Psoas muscle (tissue), 7 donors: ENCODE measurements at regions not wholly inside any gene's neighbourhood (a gene's known extent, or its start where the extent isn't known, plus 50 kb on each side); places are given as distances from the start of the nearest gene placed in this dataset.

Experiments used
- ATAC-seq, 4 donors: fragments of 200-7000 bp; cut with Tn5 transposase; one replicate each; pipeline ENCODE4 v1.9.1; 2020; ENCODE audit warnings: moderate library complexity in 3 of 4, mild to moderate bottlenecking in 2 of 4
- DNase-seq, 2 donors: peaks; one replicate each; pipeline ENCODE4 v3.0.0-alpha.2; 2020
- H3K27ac ChIP-seq: fragments of 200-600 bp; one replicate; pipeline ENCODE4 v1.8.0; 2022
- H3K27me3 ChIP-seq, 3 donors: fragments of 200-600 bp in 1 of 3; one replicate each; pipeline versions ENCODE4 v1.6.1 to v1.8.0; 2013 to 2022; ENCODE audit warnings: low read length in 2 of 3, mild to moderate bottlenecking in 2 of 3, moderate library complexity in 1 of 3; ENCODE audit not compliant: insufficient read depth in 3 of 3
- H3K36me3 ChIP-seq, 2 donors: fragments of 200-600 bp in 1 of 2; one replicate each; pipeline versions ENCODE4 v1.6.1 to v1.8.0; 2013 to 2022; ENCODE audit warnings: low read depth in 1 of 2, mild to moderate bottlenecking in 1 of 2, moderate library complexity in 1 of 2; ENCODE audit not compliant: insufficient read depth in 1 of 2
- H3K4me1 ChIP-seq: fragments of 200-600 bp; one replicate; pipeline ENCODE4 v1.8.0; 2022
- H3K4me3 ChIP-seq: fragments of 200-600 bp; one replicate; pipeline ENCODE4 v1.8.0; 2022; ENCODE audit warnings: mild to moderate bottlenecking
- H3K9me3 ChIP-seq: fragments of 200-600 bp; one replicate; pipeline ENCODE4 v1.8.0; 2022
- WGBS, 3 donors: extraction: QIAGEN DNeasy Blood & Tissue Kit; methylation state at CpG; one replicate each; pipeline versions ENCODE4 v1.1.6 to v1.1.7; 2013; 5-methylcytosine and 5-hydroxymethylcytosine counted together
- intact Hi-C, 2 donors: fragments of 100-400 bp; cut with DNase I; formaldehyde crosslinking; loops; one replicate each; pipeline versions ENCODE4 v1.11.0 to v1.14.2; 2022
- TF ChIP-seq, protein P1 (sequence below): fragments of 200-600 bp; IDR thresholded peaks from one replicate; pipeline ENCODE4 v1.8.0; 2022; ENCODE audit warnings: antibody characterized with exemption
- donor health status: healthy with polysubstance abuse.
- donor health status: DM: no; HTN: no; CAD: no; lungs with moderate emphysema.
- donor health status: Bipolar disorder and iron deficiency.
- donor health status: healthy.
- donor health status: DM: yes; HTN: yes; CAD: no.
- donor health status: DM: no; HTN: no; CAD: no.
- donor health status: DM: yes; HTN: yes; CAD: no.

DNA sequence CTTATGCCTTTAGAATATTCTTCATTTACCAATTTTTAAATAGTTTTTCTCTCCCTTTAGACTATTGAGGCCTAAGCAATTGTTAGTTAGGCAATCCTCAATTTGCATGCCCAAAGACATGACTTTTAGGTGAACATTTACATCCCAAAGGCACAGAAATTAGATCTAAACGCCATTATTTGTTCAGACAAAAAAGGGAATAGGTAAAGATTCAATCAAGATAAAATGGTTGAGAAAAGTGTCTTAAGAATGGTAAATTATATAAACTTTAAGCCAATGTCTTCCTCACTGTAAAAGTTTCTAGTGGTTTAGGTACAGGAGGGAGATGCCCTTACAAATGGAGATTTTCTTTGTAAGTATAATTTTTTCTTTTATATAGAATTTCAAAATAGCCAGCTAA, 50.2 kb upstream of the MME start:
- peaks cover 14% of the 10 kb centered on the region for H3K9me3 ChIP-seq
- no peaks in the 10 kb centered on the region for H3K36me3 ChIP-seq
- H3K27ac ChIP-seq, result no peak overlapping the region
- no peaks in the 10 kb centered on the region for H3K4me1 ChIP-seq
- H3K27me3 ChIP-seq, result no peaks in the 10 kb centered on the region
- TF ChIP-seq, protein P1, sequence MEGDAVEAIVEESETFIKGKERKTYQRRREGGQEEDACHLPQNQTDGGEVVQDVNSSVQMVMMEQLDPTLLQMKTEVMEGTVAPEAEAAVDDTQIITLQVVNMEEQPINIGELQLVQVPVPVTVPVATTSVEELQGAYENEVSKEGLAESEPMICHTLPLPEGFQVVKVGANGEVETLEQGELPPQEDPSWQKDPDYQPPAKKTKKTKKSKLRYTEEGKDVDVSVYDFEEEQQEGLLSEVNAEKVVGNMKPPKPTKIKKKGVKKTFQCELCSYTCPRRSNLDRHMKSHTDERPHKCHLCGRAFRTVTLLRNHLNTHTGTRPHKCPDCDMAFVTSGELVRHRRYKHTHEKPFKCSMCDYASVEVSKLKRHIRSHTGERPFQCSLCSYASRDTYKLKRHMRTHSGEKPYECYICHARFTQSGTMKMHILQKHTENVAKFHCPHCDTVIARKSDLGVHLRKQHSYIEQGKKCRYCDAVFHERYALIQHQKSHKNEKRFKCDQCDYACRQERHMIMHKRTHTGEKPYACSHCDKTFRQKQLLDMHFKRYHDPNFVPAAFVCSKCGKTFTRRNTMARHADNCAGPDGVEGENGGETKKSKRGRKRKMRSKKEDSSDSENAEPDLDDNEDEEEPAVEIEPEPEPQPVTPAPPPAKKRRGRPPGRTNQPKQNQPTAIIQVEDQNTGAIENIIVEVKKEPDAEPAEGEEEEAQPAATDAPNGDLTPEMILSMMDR, result no peak
- DNase-seq, result no peak
- no peak overlapping the region for H3K4me3 ChIP-seq
- 63 to 75% (median 73%) methylated on average over 1 of the region's 1 CpG for WGBS, 3 donors
- ATAC-seq, result no peak
- intact Hi-C loops, result no loop called here

DNA sequence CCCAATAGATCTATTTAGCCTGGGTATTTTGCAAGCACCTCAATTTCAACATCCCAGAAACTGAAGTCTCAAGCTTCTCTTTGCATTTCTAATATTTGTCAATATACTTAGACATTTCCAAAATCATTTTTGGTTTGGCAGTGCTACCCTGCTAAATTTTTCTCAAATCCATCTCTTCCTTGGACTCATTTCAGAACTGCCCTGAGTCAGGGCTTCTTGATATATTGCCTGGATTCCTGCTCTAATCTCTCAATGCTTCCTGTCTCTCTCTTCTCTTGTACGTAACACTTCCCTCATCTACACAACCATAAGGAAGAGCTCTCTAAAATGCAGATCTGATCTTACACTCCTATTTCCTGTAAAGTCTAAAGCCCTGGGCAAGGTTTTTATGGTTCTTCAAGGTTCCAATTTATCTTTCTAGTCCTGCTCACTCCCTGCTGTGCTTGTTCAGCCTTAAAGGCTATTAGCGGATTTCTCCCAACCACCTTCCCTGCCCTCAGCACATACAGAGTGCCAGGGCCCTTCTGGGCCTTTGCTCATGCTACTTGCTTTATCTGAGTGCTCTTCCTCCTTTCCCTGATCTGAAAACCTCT, 53.0 kb upstream of the MME start:
- DNase-seq, result no peak
- ATAC-seq, result no peak
- TF ChIP-seq, protein P1, result no peak
- no peak overlapping the region for H3K4me3 ChIP-seq
- intact Hi-C loops, result no loop called here
- no peaks in the 10 kb centered on the region for H3K36me3 ChIP-seq
- H3K27ac ChIP-seq, result peak overlapping the region; percentile 14
- no peaks in the 10 kb centered on the region for H3K4me1 ChIP-seq
- WGBS, 3 donors, result 58 to 67% (median 66%) methylated on average over 2 of the region's 2 CpGs
- peaks cover 14% of the 10 kb centered on the region for H3K9me3 ChIP-seq
- no peaks in the 10 kb centered on the region for H3K27me3 ChIP-seq

DNA sequence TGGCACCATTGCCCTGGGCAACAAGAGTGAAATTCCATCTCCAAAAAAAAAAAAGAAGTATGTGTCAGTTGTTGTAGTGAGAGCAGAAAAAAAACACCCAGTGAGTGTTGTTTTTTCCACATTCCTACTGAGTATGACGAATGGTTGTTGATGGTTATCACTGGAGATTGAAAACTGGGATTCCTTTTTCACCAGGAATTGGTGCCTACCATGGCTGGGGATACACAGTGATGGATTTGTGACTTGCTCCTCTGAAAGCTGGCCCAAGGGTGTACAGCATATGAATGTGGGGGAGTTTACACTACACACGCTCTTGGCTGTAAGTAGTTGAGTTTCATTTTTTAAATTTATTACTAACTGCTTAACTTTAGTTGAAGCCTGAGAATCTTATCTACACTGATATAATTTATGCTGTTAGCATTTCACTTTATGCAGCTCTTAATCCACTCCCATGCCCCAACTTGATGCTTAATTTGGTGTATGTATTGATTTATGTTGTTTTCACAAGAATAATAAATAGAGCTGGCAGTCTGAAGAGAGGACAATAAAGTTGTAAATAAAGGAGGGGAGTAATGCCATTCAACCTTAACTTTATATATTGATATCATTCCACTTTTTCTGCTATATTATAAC, 56.0 kb upstream of the MME start:
- Histone ChIP-seq H3K27me3 (no peaks in the 10 kb centered on the region), H3K9me3 (peaks cover 3% of the 10 kb centered on the region), H3K27ac (no peak overlapping the region), H3K4me3 (no peak overlapping the region), H3K4me1 (no peaks in the 10 kb centered on the region), H3K36me3 (no peaks in the 10 kb centered on the region)
- TF ChIP-seq, protein P1, result no peak
- WGBS, 3 donors, result 83 to 88% (median 83%) methylated on average over 2 of the region's 2 CpGs
- no peak for ATAC-seq
- intact Hi-C loops, result no loop called here
- no peak for DNase-seq

DNA sequence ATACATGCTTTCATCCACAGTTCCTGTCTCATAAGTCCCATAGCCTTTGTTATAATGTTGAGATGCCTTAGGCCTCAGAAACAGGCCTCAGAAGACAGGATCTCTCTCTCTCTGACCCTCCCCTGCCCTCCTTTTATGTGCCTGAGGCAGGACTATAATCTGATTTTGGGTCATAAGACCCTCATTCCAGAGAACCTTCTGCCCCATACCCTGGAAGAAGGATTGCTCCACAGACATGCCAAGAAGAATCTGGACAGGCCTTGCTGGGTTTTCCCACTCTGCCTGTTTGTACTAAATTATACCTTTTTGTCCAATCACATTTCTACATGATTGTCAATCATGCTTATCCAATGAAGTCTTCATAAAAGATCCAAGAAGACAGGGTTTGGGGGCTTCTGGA, 57.2 kb upstream of the MME start:
- no peak for ATAC-seq
- no peak overlapping the region for H3K4me3 ChIP-seq

More for the DNA sequence above, 57.2 kb upstream of the MME start:
- Histone ChIP-seq H3K9me3 (no peaks in the 10 kb centered on the region), H3K4me1 (no peaks in the 10 kb centered on the region), H3K27me3 (no peaks in the 10 kb centered on the region), H3K36me3 (no peaks in the 10 kb centered on the region), H3K27ac (no peak overlapping the region)
- DNase-seq, result no peak
- TF ChIP-seq, protein P1, result no peak
- intact Hi-C loops, result no loop called here
